Colonic mucosa (tissue), 4 donors: ENCODE measurements at regions not wholly inside any gene's neighbourhood (a gene's known extent, or its start where the extent isn't known, plus 50 kb on each side); places are given as distances from the start of the nearest gene placed in this dataset.
A peak's percentile ranks its signal among the peaks of the same experiment; 100 is the strongest.

Source experiments
- DNase-seq: peaks from one replicate; pipeline ENCODE4 v3.0.0-alpha.2; 2020
- H3K27ac ChIP-seq: fragments of 200-600 bp; one replicate; pipeline ENCODE4 v1.8.0; 2021
- H3K27me3 ChIP-seq: fragments of 200-600 bp; one replicate; pipeline ENCODE4 v1.8.0; 2021
- H3K36me3 ChIP-seq: fragments of 200-600 bp; one replicate; pipeline ENCODE4 v1.8.0; 2021
- H3K4me1 ChIP-seq: fragments of 200-600 bp; one replicate; pipeline ENCODE4 v1.8.0; 2021; ENCODE audit warnings: mild to moderate bottlenecking
- H3K4me3 ChIP-seq: fragments of 200-600 bp; one replicate; pipeline ENCODE4 v1.8.0; 2021
- H3K9ac ChIP-seq, 2 donors: one replicate each; pipeline ENCODE4 v1.7.0; 2013; ENCODE audit warnings: control low read depth in 2 of 2, low read depth in 2 of 2, low read length in 2 of 2
- H3K9me3 ChIP-seq: fragments of 200-600 bp; one replicate; pipeline ENCODE4 v1.8.0; 2021
- intact Hi-C: fragments of 100-400 bp; cut with DNase I; formaldehyde crosslinking; loops from one replicate; pipeline ENCODE4 v1.14.1; 2022
- TF ChIP-seq, protein P1 (sequence below): fragments of 200-600 bp; IDR thresholded peaks from one replicate; pipeline ENCODE4 v1.8.0; 2022; ENCODE audit warnings: antibody characterized with exemption, mild to moderate bottlenecking
- donor health status: healthy.
- donor health status: DM: no; HTN: no; CAD: no.
- donor health status: DM: no; HTN: no; CAD: no.

DNA sequence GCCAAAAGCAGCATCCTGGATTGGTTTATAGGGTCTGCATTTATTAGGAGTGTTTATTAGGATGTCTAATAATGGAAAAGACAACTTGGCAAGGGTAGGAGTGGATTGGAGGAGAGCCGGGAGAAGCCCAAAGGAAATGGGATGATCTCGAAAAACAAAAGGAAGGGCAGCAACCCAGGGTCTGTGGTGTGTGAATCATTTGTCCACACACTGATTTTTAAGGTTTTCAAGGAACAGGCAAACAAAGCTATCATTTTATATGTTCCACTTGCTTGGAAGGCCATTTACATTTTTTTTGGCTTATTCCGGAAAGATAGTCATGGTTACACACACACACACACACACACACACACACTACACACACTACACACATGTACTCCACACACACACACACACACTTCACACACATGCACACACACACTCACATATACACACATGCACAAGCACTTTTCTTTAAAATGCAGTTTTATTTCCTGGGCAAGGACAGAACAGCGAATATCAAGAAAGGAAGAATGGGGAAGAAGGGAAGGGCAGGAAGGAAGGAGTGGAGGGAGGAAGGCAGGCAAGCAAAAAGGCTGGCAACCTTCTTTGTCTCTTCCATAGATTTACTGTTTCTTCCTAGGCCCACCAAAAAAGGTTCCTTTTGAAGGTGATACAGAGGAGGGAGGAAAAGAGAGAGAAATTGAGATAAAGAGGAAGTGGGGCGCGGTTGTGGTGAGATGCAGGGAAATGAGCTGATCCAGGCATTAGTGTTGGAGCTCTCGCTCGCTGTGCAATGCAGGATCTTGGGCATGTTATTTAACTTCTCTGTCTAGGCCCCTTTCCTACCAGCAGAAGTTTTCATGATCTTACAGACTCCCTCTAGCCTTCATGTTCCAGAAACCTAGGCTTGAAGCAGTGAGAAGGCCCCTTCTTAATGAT lies 88.6 kb upstream of the MAML3 start:
- Histone ChIP-seq H3K4me3 (no peak overlapping the region), H3K4me1 (peaks cover 16% of the 10 kb centered on the region), H3K36me3 (no peaks in the 10 kb centered on the region), H3K9me3 (no peaks in the 10 kb centered on the region), H3K27me3 (no peaks in the 10 kb centered on the region), H3K9ac (peak overlapping the region in 1 of 2 donors; percentile 75), H3K27ac (peak overlapping the region; percentile 86)
- DNase-seq: peak; percentile 46
- intact Hi-C loops: no loop called here
- TF ChIP-seq, protein P1, sequence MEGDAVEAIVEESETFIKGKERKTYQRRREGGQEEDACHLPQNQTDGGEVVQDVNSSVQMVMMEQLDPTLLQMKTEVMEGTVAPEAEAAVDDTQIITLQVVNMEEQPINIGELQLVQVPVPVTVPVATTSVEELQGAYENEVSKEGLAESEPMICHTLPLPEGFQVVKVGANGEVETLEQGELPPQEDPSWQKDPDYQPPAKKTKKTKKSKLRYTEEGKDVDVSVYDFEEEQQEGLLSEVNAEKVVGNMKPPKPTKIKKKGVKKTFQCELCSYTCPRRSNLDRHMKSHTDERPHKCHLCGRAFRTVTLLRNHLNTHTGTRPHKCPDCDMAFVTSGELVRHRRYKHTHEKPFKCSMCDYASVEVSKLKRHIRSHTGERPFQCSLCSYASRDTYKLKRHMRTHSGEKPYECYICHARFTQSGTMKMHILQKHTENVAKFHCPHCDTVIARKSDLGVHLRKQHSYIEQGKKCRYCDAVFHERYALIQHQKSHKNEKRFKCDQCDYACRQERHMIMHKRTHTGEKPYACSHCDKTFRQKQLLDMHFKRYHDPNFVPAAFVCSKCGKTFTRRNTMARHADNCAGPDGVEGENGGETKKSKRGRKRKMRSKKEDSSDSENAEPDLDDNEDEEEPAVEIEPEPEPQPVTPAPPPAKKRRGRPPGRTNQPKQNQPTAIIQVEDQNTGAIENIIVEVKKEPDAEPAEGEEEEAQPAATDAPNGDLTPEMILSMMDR: no peak

DNA sequence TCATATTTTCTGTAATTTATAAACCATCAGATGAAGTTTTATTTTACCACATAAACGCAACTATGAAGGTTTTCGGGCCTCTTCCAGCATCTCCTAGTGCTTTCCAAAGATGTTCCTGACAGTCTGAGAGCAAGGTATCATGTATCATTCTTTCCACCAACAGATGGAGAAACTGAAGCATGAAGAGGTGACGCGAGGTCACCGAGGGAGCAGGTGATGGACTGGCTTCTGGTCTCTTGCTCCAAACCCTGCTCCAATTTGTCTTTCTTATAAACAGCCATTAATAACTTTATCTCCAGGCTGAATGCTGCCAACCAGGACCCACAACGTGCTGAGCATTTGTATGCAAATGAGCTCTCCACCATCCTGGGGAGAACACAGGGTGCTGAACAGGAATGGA lies 86.3 kb upstream of the MAML3 start:
- no peak for DNase-seq
- no peak overlapping the region for H3K27ac ChIP-seq
- H3K36me3 ChIP-seq: no peaks in the 10 kb centered on the region
- no peak overlapping the region for H3K9ac ChIP-seq
- no peaks in the 10 kb centered on the region for H3K9me3 ChIP-seq
- intact Hi-C loops: no loop called here
- TF ChIP-seq, protein P1: no peak
- H3K4me1 ChIP-seq: peaks cover 27% of the 10 kb centered on the region
- H3K4me3 ChIP-seq: no peak overlapping the region
- H3K27me3 ChIP-seq: no peaks in the 10 kb centered on the region

DNA sequence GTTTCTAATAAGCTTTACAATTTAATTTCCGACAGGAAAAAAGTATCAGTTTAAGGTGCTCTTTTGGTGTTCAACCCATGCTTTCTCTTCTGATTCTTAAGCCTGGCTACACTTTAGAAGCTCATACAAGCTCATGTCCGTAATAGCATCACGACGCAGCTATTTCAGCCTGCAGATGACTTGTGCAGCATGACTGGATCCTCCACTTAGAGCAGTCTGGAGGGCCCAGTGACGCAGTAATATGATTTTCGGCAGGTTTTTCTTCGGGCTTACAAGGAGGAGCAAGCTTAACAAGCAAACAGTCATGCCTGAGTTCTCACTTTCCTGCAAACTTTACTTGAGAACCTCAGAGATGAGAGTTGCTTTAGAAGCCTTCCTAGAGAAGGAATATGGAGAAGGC lies 85.3 kb upstream of the MAML3 start:
- peak overlapping the region; percentile 93 for H3K27ac ChIP-seq
- TF ChIP-seq, protein P1: no peak
- H3K4me1 ChIP-seq: peaks cover 27% of the 10 kb centered on the region
- no peaks in the 10 kb centered on the region for H3K36me3 ChIP-seq
- H3K4me3 ChIP-seq: no peak overlapping the region
- H3K9me3 ChIP-seq: no peaks in the 10 kb centered on the region
- peak overlapping the region in 1 of 2 donors; percentile 87 for H3K9ac ChIP-seq
- DNase-seq: no peak
- H3K27me3 ChIP-seq: no peaks in the 10 kb centered on the region
- intact Hi-C loops: loop anchor here (5.0 kb wide), 1 partner anchor 87 kb away; the partner anchor contains the start of gene MAML3

DNA sequence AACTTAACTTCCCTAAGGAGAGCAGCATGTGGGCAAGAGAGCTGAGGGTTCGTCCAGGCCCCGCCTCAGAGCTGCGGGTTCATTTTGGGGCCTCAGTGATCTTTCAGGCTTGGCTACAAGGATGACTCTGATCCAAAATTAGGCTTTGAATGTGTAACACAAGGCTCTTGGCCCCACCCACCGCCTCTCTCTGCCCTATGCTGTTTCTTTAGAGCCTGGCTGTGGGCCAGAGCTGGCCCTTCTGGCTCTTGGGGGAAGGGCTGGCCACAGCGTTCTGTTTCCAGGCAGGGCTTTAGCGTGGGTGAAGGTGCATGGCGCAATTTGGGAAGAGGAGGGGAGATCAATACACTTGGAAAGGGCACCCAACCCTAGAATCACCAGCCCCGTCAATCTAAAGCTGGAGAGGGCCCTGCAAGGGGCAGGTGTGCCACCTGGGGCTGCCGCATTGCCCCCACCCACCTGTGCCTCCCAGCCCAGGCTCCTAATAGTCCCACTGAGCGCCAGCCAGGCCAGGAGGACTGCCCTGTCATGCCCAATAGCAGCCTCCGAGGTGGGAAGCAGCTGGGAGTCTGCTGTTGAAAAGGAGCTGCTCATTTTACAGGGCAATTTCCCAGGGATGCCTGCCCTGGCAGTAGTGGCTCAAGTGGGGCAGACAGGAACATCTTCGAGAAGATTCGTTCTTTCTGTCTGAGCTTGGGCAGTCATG lies 84.5 kb upstream of the MAML3 start:
- no peaks in the 10 kb centered on the region for H3K36me3 ChIP-seq
- H3K27ac ChIP-seq: peak overlapping the region; percentile 93
- TF ChIP-seq, protein P1: no peak
- peaks cover 24% of the 10 kb centered on the region for H3K4me1 ChIP-seq
- peak; percentile 91 for DNase-seq
- H3K4me3 ChIP-seq: no peak overlapping the region
- intact Hi-C loops: loop anchor here (5.0 kb wide), 1 partner anchor 86 kb away; the partner anchor contains the start of gene MAML3
- no peaks in the 10 kb centered on the region for H3K9me3 ChIP-seq
- H3K27me3 ChIP-seq: no peaks in the 10 kb centered on the region
- peak overlapping the region; percentile 4 to 87 for H3K9ac ChIP-seq

DNA sequence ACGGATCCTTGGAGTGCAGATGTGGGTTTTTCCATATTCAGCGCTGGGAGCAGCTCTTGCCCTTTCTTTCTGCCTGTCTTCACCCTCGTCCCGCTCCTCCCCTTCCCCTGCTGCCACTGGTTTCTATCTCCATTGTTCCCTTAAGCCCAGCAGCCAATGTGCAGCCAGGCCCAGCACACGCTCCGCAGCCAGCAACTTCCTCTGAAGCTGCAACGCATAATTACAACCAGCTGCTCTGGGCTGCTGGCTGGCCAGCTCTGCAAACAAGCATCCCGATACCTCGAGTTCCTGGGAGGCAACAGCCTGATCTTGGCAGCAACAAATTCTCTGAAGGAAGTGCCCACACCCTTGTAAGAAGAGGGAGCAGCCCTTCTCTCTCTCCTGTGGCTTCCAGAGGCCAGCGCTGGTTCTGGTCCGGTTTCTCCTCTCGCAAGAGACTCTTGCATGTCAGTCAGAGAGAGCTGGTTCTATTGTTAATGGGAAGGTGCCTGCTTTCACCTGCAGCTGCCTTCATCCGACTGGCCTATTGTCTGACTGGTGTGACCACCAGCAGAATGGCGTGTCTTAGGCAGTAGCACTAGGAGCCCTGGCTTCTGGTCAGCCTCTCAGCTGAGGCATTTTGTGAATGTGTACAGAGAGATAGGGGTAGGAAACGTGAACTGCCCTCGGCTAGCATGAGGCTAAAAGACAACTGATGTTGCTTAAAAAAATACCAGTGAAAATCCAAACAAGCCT lies 83.8 kb upstream of the MAML3 start:
- Histone ChIP-seq H3K4me1 (peaks cover 24% of the 10 kb centered on the region), H3K27ac (peak overlapping the region; percentile 93), H3K9me3 (no peaks in the 10 kb centered on the region), H3K9ac (peak overlapping the region; percentile 44 to 87), H3K4me3 (no peak overlapping the region), H3K27me3 (no peaks in the 10 kb centered on the region), H3K36me3 (no peaks in the 10 kb centered on the region)
- TF ChIP-seq, protein P1: no peak
- peak; percentile 80 for DNase-seq
- intact Hi-C loops: loop anchor here (5.0 kb wide), 1 partner anchor 85 kb away; the partner anchor contains the start of gene MAML3
